ENCODE measurements at regions not wholly inside any gene's neighbourhood (a gene's known extent, or its start where the extent isn't known, plus 50 kb on each side); places are given as distances from the start of the nearest gene placed in this dataset.

GRCh38 chr19:20250627-20251026 is 83.6 kb downstream of the ZNF486 start:
- Histone ChIP-seq H3K36me3 (replicated peaks in 1 of 2; ENCODE audit: control insufficient read depth in 2 of 2, insufficient read depth in 2 of 2, low read length in 2 of 2) (no peaks in the 10 kb centered on the region), H2BK5ac (ENCODE audit: low read length) (no peak overlapping the region), H3K79me1 (ENCODE audit: low read depth, low read length) (no peaks in the 10 kb centered on the region), H3K9ac (ENCODE audit: low read depth, low read length, poor library complexity) (no peak overlapping the region), H3K18ac (ENCODE audit: low read length) (no peak overlapping the region), H3K9me3 (replicated peaks in 1 of 2; ENCODE audit: control insufficient read depth in 2 of 2, insufficient read depth in 1 of 2, low read depth in 1 of 2, low read length in 2 of 2) (no peaks in the 10 kb centered on the region), H2AK5ac (ENCODE audit: low read depth, low read length) (no peak overlapping the region), H3K14ac (ENCODE audit: low read length) (no peak overlapping the region), H3K4ac (ENCODE audit: low read length) (no peak overlapping the region), H3K27me3 (ENCODE audit: control insufficient read depth in 3 of 3, insufficient read depth in 3 of 3, low read depth in 1 of 3, low read length in 3 of 3) (no peaks in the 10 kb centered on the region), H4K8ac (ENCODE audit: low read depth, low read length) (no peak overlapping the region), H3K23ac (ENCODE audit: low read depth, low read length, poor library complexity) (no peak overlapping the region), H2BK120ac (ENCODE audit: low read depth, low read length) (no peak overlapping the region), H3K4me2 (ENCODE audit: insufficient read depth, low read length, poor library complexity, severe bottlenecking) (no peak overlapping the region), H2AFZ (ENCODE audit: low read length) (no peak overlapping the region), H2BK15ac (ENCODE audit: low read length) (no peak overlapping the region), H4K91ac (ENCODE audit: low read depth, low read length, poor library complexity) (no peak overlapping the region), H3K4me1 (ENCODE audit: control insufficient read depth in 2 of 2, insufficient read depth in 1 of 2, low read depth in 1 of 2, low read length in 2 of 2) (peaks cover 0 to 2% of the 10 kb centered on the region in 2 donors), H2BK12ac (ENCODE audit: low read length) (no peak overlapping the region), H3K27ac (replicated peaks; ENCODE audit: low read length) (no peak overlapping the region), H3K4me3 (ENCODE audit: low read length in 2 of 2) (no peak overlapping the region)
- no peak for DNase-seq (ENCODE audit: low spot score)
- WGBS, 2 donors (ENCODE audit: extremely low coverage in 2 of 2, insufficient read length in 2 of 2, insufficient replicate concordance in 1 of 2), result no CpG with 5 or more reads among the region's 6 CpGs

GRCh38 chr19:20250121-20250520 is 83.1 kb downstream of the ZNF486 start:
- Histone ChIP-seq H4K8ac (ENCODE audit: low read depth, low read length) (no peak overlapping the region), H2BK120ac (ENCODE audit: low read depth, low read length) (no peak overlapping the region), H2BK15ac (ENCODE audit: low read length) (no peak overlapping the region), H2BK12ac (ENCODE audit: low read length) (no peak overlapping the region), H2AFZ (ENCODE audit: low read length) (no peak overlapping the region), H4K91ac (ENCODE audit: low read depth, low read length, poor library complexity) (no peak overlapping the region), H3K4me1 (ENCODE audit: control insufficient read depth in 2 of 2, insufficient read depth in 1 of 2, low read depth in 1 of 2, low read length in 2 of 2) (peaks cover 0 to 2% of the 10 kb centered on the region in 2 donors), H3K14ac (ENCODE audit: low read length) (no peak overlapping the region), H3K36me3 (replicated peaks in 1 of 2; ENCODE audit: control insufficient read depth in 2 of 2, insufficient read depth in 2 of 2, low read length in 2 of 2) (no peaks in the 10 kb centered on the region), H3K27me3 (ENCODE audit: control insufficient read depth in 3 of 3, insufficient read depth in 3 of 3, low read depth in 1 of 3, low read length in 3 of 3) (no peaks in the 10 kb centered on the region), H2AK5ac (ENCODE audit: low read depth, low read length) (no peak overlapping the region), H3K4ac (ENCODE audit: low read length) (no peak overlapping the region), H3K4me3 (ENCODE audit: low read length in 2 of 2) (no peak overlapping the region), H3K23ac (ENCODE audit: low read depth, low read length, poor library complexity) (no peak overlapping the region), H3K79me1 (ENCODE audit: low read depth, low read length) (no peaks in the 10 kb centered on the region), H3K9me3 (replicated peaks in 1 of 2; ENCODE audit: control insufficient read depth in 2 of 2, insufficient read depth in 1 of 2, low read depth in 1 of 2, low read length in 2 of 2) (no peaks in the 10 kb centered on the region), H3K9ac (ENCODE audit: low read depth, low read length, poor library complexity) (no peak overlapping the region), H3K4me2 (ENCODE audit: insufficient read depth, low read length, poor library complexity, severe bottlenecking) (no peak overlapping the region), H3K27ac (replicated peaks; ENCODE audit: low read length) (no peak overlapping the region), H2BK5ac (ENCODE audit: low read length) (no peak overlapping the region), H3K18ac (ENCODE audit: low read length) (no peak overlapping the region)
- no CpG with 5 or more reads among the region's 1 CpG for WGBS, 2 donors (ENCODE audit: extremely low coverage in 2 of 2, insufficient read length in 2 of 2, insufficient replicate concordance in 1 of 2)
- DNase-seq (ENCODE audit: low spot score), result no peak

Small RNA genes in the stretch of these regions (small RNA-seq; reads per million reads assigned to genes)
- gene MIR1270 (ENCODE audit: insufficient read depth), result 267 reads per million, percentile 98 among the genes with 10 or more reads in this experiment

All from neuronal stem cell (in vitro differentiated cells).